Embryonic facial prominence (tissue), 1 donor: ENCODE measurements at regions not wholly inside any gene's neighbourhood (a gene's known extent, or its start where the extent isn't known, plus 50 kb on each side); places are given as distances from the start of the nearest gene placed in this dataset.

Source experiments
- DNase-seq: peaks from one replicate; pipeline ENCODE4 v3.0.0-alpha.2; 2016; ENCODE audit errors: extremely low spot score

DNA sequence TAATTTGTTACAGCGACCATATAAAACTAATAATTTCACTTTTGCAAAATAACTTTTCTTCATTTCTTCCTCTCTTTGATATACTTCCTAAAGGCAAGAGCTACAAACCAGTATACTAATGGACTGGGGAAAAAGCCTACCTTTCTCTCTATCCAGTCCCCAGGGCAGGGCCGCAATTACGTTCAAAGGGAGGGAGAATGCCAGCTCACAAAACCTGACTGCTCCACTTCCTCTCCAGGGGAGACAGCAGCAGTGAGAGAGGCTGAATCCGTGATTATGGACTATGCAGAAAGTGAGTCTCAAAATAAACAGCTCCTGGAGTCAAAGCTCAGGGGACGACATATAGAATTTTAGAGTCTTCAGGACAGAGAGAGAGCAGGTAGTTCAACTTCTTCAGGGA, 126.9 kb upstream of the HES1 start:
- DNase-seq, result no peak

DNA sequence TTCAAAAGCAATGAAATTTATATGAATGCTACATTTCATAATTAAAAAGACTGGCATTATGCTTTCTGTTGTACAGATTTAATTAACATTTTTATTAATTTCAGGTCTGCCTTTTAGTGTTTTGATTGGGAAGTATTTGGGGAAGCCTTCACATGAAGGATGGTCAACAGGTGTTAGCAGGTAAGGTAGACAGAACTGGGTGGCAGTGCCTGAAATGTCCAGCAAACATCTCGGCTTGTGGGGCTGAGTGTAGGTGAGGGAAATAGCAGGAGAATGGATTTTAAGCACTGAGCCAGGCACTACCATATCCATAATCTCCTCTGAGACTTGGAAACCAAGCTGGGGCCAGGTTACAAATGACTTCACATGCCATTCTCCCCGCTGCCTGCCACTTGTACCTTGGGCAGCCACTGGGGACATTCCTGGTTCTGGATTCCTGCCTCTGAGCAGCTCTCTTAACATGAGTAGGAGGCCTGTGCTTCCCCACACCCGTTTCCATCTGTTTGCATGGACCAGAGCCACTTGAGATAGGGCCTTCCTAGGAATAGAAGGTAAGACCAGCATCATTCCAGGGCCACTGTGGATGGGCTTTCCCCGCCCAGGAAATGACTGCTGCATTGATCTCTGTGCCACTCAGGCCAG, 125.9 kb upstream of the HES1 start:
- no peak for DNase-seq

DNA sequence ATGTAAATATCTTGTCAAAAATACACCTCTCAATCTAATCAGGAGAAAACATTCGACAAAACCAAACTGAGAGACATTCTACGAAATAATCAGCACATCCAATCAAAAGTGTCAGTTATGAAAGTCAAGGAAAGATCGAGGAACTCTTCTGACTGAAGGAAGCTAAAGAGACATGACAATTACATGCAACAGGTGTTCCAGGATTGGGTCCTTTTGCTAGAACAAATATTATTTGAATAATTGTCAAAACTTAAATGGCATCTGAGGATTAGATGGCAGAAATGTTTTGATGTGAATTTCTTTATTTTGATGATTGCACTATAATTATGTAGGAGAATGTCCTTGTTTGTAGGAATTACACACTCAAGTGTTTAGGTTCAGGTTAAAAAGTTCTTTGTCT, 124.1 kb upstream of the HES1 start:
- no peak for DNase-seq

DNA sequence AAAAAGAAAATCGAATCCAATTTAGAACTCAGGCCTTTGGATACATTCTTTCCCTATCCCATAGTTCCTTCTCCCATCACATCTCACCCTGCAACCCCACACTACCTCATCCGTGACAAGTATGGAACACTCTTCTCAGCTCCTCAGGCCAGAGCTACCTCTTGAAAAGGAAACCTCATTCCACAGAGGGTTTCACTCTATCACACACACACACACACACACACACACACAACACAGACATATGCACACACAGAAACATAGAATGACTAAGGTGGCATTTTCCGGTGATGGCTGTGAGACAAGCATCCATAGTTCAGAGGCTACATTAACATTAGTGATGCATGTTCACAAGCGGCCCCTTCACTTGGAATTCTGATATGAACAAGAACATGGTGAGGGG, 122.0 kb upstream of the HES1 start:
- DNase-seq, result no peak

DNA sequence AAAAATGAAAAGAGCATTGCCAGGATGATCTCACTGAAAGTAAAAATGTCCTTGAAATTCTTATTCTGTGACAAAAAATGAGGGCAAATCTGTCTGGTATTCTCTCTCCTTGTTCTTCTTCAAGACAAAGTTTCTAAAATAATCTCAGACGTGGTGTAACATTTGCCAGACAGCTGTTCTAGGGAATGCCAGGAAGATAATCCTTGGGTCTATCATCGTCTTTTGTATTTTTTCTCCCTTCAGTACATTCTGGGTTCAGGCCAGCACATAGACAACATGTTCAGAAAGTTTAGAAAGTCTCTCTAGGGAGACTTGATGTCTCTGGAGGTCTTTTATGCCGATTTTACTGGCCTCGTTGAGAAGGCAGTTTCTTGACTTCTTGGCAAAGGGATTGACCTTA, 121.2 kb upstream of the HES1 start:
- no peak for DNase-seq

DNA sequence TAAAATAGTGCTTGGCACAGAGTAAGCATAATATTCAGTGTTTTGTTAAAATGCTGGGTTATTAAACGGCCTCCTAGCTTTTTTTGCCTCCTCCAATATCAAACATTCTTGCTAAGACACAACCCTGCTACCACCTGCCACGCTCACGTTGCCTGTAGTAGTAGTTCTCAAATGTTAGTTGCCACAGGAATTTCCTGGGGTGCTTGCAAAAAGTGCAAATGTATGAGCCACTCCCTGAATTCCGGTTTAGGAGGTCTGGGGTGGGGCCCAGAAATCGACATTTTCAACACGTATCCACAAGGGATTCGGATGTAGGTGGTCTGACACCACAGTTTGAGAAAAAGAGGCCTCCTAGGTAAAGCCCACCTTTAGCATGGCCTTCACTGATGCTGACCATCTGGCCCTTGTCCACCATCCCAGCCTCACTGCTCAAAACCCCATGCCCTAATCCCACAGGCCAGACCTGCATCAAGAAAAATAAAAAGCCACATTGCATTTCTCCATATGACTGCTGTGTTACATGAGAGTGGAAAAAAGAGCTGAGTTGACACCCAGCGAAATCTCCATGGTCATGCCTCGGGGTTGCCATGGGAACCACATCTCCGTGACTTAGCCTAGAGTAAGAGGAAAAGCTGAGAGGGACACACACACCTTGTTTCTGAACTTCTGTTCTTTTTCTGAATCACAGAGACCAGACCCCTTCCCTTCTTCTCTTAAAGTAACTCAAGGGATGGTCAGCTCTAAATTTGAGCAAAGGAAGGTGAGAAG, 116.4 kb upstream of the HES1 start:
- DNase-seq, result no peak

DNA sequence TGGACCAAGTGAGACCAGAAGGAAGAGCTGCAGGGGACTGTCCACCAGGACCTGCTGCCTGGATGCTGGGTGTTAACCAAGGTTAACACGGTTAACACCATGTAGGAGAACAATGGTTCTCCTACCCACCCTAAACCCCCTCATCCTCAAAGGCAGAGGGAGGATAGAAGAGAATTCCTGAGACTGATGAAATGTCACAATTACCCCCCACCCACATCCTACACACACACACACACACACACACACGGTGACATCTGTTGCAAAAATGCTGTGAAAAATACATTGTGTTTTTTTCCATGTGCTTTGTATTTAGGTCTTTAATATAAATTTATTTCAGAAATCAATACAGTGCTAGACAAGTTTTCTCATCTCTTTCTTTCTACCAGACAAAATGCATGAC, 113.9 kb upstream of the HES1 start:
- no peak for DNase-seq

DNA sequence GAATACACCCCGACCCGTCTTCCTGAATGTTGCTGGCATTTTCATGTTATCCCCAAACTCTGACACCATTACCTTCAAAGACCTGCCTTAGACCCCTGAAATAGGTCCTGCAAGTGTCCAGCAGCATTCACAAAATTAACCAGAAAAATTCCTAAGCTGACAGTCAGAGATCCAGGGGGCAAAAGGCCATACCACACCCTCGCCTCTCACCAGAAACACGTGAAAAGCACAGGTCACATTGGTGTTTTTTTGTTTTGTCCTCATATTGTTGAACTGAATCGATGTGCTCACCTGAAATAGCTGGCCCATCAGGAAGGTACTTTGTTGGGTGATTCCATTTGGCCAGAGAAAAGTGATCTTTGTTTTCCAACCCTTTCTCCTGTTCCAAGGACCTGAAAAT, 113.1 kb upstream of the HES1 start:
- DNase-seq, result no peak

DNA sequence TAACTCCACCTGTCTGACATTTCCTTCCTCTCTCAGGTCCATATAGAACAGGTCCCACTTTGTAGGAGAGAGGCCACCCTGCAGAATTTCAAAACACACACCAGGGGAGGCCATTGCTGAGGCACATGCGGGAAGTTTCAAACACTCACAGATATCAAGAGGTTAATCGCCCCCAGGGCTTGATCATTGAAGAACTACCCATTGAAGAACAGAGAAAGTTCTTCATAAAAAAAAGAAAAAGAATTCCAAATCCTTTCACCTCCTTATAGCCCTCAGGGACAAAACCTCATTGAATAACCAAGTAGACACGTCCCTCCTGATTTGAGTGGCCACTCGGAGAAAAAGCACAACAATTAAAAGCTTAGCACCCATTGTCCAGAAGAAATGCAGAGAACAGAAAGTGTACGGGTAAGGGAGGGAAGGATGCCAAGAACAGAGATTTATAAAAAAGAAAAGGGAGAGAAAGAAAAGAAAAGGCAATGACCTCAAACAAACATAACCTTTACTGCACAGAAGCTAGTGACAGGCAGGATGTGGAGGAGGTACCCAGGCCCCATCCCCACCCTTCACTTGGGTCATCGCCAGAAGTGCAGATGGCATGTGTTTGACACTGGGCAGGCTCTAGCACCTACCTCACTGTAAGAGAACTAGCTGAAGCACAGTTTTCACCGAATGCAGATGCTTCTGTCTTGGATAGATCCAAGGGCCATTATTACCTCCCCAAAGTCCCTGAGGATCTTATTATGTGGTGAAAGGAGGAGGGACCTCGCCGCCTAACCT, 112.3 kb upstream of the HES1 start:
- no peak for DNase-seq

DNA sequence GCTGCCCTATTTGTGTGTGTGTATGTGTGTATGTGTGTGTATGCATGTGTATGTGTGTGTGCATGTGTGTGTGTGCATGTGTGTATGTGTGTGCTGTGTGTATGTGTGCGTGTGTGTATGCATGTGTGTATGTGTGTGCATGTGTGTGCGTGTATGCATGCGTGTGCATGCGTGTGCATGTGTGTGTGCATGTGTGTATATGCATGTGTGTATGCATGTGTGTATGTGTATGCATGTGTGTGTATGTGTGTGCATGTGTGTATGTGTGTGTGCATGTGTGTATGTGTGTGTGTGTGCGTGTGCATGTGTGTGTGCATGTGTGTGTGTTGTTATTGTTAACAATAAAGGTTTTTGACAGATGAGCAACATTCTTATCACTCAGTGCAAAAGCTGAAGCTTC, 110.8 kb upstream of the HES1 start:
- no peak for DNase-seq

DNA sequence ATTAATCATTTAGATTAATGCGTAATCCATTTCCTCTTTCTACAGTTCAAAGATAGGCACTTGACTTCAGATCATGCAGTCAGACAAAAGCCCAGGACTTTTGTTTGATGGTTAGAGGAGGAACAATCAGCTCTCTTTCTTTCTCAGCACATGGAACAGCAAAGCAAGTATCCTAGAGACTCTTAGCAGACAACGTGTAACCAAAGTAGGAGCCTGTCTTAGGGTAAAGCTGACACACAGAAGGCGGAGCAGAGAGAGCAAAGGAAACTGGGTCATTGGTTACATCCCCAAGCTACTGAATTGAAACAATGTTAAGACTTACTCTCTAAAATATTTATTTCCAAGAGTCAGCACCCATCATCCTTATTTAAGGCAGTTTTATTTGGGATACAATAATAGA, 110.0 kb upstream of the HES1 start:
- no peak for DNase-seq

DNA sequence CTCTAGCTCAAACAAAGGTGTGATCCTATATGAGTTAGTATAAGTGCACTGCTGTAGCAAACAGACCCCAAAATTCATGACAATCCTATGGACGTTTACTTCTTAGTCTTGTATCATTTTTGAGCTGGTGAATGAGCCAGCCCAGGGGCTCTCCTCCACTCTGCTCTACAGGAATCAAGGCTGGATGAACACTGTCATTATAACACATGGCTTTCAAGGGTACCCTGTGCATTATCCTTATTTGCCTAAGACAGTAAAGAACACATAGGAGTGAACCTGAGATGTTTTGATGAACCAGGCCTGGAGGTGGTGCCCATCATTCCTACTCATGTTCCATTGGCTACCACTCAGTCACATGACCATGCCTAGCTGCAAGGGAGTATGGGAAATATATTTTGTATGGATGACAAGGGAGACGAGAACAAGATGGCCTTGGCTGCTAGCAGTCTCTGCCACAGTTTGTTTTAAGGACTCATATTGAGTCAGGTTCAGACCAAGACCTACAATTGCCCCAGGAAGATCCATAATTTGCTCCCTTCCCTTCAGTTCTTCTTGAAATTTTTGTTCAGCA, 107.4 kb upstream of the HES1 start:
- DNase-seq, result no peak

DNA sequence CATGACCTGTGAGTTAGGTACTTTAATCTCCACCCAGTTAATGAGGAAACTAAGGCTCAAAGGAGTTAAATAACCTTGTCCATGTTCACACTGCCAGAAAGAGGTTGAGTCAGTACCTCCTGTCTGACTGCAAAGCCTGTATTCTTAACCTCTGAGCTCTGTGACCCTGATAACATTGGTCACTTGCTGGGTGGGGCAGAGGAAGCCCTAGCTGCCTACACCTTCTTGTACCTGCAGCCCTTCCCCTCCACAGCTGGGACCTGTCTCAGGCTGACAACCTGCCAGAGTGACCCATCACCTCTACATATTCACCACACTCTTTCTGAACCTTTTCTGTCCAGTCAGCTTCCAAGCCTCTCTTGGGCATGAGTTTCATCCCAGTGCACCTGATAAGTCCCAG, 106.1 kb upstream of the HES1 start:
- no peak for DNase-seq

DNA sequence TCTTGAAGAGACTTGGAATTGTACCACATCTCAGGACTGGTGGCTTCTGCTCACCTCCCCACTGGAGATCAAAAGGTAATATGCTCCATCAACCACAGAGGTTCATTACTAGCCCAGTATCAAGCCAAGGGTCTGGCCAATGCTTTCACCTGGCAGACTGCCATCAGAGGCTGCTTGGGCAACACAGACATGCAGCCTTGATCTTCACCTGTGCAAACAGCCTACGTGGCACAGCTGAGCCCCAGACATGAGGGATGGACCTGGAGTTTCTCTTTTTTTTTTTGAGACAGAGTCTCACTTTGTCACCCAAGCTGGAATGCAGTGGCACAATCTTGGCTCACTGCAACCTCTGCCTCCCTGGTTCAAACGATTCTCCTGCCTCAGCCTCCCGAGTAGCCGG, 105.6 kb upstream of the HES1 start:
- no peak for DNase-seq

DNA sequence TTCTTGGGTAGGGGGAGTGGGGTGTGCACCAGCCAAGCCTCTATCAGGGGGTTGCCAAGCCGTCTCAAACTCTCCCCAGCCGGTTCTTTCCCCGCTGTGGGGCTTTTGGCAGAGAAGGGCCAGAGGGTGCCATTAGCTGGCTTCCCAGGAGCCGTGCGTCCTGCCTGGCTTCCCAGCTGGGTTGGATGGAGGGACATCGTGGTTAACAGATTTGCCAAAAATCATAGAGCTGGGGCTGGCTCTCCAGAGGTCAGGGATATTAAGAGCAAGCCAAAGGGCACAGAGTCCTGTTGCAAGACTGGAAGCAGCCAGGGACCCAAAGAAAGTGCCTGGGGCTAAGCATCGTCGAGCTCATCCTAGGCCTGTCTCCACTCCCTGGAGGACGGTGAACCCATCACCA, 104.6 kb upstream of the HES1 start:
- no peak for DNase-seq

DNA sequence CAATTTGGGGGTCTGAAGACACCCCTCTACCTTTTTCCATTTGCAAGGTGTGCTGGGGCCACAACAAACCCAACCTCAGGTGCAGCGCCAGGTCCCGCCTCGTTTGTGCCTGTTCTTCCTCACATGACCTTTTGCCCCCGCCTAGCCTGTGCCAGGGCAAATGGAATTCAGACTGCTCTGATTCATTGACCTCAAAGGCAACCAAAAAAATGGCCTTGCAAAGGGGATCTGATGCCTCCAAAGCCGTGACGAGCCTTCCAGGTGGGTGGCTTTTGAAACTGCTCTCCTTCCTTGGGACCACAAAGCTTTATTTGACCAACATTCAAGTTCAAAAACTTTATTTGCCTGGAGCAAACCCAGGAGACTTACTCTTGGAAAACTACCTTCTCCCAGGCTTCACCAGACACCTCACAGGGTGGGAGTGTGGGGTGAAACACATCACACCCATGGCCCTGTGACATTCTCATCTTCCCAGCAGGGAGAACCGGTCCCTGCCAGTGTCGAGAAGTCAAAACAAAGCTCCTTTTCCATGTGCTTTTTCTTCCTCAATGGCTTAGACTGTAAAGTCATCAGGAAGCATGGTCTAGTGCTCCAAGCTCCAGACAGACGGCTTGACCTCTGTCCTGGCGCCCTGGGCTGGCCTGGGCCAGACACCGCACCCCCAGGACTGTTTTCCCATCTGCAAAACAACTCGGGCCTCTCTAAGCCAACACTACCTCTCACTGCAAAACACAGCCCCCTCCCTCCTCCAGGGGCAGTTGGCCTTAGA, 103.9 kb upstream of the HES1 start:
- DNase-seq, result no peak

DNA sequence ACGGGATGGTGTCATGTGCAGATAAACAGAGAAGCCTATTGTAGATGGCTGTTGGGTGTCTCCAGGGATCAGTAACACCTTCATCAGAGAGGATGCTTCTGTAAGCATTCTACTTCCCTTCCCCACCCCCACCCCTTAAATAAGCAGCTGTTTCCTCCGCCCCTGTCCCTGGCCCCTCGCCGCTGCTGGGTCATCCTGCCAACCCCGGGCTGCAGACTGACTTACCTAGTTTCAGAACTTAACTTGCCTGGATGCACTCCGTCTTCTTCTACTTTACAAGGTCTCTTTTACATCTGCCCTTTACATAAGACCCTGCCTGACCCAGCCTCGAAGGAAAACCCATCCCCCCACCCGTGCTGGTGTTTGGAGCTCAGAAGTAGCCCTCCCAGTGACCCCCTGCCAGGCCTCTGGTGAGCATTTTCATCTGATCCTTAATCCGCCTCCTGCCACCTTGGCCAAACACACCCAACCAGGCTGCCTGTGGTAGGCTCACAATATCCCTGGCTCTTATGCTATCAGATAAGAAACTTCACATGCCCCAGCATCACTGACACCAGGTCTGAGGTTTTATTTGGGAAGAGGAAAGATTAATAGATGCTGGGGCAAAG, 103.0 kb upstream of the HES1 start:
- DNase-seq, result no peak

DNA sequence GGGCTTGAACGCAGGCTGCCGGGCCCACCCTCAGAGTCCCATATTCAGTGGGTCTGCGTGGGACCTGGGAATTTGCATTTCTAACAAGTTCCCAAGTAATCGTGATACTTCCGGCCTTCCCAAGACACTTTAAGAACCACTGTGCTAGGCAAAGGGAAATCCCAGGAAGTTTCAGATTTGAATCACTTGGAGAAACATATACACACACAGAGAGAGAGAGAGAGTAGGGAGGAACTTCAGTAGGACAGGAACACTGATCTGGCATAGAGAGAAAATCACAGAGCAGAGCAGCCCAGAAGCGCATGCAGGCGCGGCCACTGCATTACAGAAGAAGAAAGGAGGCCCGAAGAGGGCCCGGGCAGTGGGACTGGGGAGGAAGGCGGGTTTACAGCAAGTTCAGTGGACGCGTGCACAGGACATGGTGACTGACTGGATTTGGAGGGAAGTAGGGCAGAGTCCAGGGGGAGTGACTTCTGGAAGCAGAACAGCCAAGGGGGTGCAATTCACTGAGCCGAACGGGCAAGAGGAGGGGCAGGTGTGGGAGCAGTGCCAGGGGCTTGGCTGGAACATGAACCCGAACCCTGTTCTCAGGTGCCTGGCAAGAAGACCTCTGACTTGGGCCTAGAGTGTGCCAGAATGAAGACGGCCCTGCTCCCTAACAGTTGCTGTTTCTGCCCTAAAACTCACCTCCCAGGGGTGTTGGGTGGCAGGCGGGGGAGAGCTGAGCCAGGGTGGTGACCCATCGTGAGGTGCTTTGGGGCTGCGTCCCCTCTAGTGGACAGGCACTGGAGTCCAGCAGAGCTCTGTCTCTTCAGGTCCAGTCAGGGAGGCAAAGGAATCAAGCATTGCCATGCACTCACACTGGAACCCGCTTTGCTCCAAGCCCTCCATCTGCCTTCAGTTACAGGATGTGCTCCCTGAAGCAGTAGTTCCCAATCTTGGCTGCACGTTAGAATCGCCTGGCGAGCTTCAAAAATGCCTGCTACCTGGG, 101.3 kb upstream of the HES1 start:
- DNase-seq, result no peak

DNA sequence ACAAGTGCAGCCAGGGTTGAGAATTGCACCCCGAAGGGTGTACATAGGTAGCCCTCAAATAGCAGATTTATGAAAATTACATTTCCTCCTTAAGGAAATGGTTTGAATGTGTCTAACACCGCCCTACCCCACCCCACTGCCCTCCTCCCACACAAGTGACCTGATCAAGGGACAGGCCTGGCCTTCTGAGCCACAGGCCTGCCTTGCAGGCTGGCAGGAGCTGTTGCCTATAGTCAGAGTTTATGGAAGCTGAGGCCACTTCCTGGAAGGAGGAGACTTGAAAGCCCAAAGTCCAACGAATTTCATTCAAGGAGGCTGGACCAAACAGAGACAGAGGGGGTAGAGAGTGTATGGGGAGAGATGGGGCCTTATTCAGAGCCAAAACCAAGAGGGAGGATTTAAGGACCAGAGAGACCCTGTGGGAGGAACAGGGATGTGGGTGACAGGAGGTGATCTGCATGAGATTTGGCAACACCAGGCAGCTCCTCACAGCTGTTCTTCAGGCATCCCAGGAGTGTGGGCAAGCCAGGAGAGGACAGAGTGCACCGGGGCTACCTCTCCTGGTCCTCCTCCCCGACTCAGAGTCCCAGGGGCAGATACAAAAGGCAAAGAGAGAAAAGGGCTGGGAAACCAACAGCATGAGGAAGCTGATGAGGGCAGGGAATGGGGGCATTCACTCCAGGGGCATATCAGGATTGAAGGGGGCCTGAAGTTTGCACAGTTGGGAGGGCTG, 100.4 kb upstream of the HES1 start:
- no peak for DNase-seq

DNA sequence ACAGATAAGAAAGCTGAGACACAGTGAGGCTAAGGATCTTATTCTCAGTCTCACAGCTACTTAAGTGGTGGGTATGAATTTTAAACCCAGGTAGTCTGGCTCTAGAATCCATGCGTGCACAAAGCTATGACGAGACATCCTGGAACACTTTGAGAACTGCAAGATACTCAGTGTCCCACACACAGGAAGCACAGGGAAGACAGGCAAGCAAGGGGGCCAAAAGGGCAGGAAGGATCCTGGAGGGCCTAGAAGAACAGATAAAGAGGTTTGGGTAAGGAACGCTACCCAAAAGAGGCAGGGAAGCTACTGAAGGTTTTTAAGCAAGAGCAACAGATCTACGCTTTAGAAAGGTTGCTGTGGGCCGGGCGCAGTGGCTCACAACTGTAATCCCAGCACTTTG, 99.1 kb upstream of the HES1 start:
- DNase-seq, result no peak
